ENCODE measurements at regions not wholly inside any gene's neighbourhood (a gene's known extent, or its start where the extent isn't known, plus 50 kb on each side); places are given as distances from the start of the nearest gene placed in this dataset.

DNA sequence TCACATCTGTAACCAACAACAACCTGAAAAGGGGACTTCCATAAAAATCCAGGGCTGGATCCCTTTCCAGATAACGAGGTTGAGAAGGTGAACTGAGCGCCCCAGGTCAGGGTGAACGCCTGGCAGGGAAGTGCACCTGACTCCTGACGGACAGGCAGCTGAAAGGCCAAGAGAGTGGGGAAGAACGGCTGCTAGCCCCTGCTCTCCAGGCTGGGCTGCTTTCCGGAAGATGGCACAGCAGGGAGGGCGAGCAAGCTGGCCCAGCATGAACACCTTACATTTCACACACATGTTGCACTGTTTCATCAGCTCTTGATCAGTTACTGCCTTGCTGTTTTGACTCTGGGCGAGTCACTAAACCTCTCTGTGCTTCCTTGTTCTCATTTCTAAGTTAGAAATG, 127.2 kb upstream of the IQSEC1 start:
- no peak overlapping the region for H3K9ac ChIP-seq (ENCODE audit: low read length)
- H3F3A ChIP-seq (ENCODE audit: insufficient read depth, low read length) = no peaks in the 10 kb centered on the region
- H3K4me3 ChIP-seq (ENCODE audit: low read length) = no peak overlapping the region
- H3K79me2 ChIP-seq (ENCODE audit: low read length) = no peaks in the 10 kb centered on the region
- no peaks in the 10 kb centered on the region for H3K36me3 ChIP-seq (replicated peaks; ENCODE audit: insufficient read depth, low read length)
- no peaks in the 10 kb centered on the region for H3K27me3 ChIP-seq (replicated peaks; ENCODE audit: insufficient read depth, low read length)
- no peak overlapping the region for H3K27ac ChIP-seq (ENCODE audit: low read length)
- TF ChIP-seq EZH2 (optimal IDR thresholded peaks at IDR 0.05; ENCODE audit: low read depth, low read length) (no peak), EZH2phosphoT487 (IDR thresholded peaks at IDR 0.05; ENCODE audit: low read length) (no peak)
- TF ChIP-seq, protein P1, sequence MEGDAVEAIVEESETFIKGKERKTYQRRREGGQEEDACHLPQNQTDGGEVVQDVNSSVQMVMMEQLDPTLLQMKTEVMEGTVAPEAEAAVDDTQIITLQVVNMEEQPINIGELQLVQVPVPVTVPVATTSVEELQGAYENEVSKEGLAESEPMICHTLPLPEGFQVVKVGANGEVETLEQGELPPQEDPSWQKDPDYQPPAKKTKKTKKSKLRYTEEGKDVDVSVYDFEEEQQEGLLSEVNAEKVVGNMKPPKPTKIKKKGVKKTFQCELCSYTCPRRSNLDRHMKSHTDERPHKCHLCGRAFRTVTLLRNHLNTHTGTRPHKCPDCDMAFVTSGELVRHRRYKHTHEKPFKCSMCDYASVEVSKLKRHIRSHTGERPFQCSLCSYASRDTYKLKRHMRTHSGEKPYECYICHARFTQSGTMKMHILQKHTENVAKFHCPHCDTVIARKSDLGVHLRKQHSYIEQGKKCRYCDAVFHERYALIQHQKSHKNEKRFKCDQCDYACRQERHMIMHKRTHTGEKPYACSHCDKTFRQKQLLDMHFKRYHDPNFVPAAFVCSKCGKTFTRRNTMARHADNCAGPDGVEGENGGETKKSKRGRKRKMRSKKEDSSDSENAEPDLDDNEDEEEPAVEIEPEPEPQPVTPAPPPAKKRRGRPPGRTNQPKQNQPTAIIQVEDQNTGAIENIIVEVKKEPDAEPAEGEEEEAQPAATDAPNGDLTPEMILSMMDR (IDR thresholded peaks at IDR 0.05; ENCODE audit: low read length) = no peak
- no peaks in the 10 kb centered on the region for H3K9me2 ChIP-seq (replicated peaks; ENCODE audit: insufficient read depth, low read length)
- H3K4me1 ChIP-seq (ENCODE audit: low read length) = no peaks in the 10 kb centered on the region
- DNase-seq = no peak
- H3K9me3 ChIP-seq (replicated peaks; ENCODE audit: insufficient read depth, low read length) = no peaks in the 10 kb centered on the region
- H3K4me2 ChIP-seq (ENCODE audit: low read depth, low read length) = no peak overlapping the region
- no peaks in the 10 kb centered on the region for H4K20me1 ChIP-seq (ENCODE audit: insufficient read depth, low read length)
- H2AFZ ChIP-seq (ENCODE audit: low read length) = no peak overlapping the region

DNA sequence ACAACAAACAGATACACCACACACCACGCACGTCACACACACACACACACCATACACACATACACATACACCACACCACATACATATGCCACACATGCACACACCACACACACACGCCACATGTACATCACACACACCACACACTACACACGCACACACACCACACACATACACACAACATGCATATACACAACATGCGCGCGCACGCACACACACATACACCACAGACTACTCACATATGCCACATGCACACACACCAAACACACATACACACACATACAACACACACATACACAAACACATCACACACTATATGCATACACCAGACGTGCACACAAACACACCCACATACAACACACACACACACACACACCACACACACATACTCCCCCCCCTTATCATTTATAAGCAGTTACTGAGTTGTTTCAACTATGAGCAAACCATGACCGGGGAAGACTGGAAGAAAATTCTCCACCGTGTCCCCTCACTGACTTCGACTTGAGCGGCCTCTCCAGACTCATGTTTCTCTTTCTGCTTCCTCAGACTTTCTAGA, 126.7 kb upstream of the IQSEC1 start:
- no peak overlapping the region for H3K4me3 ChIP-seq (ENCODE audit: low read length)
- H3K27ac ChIP-seq (ENCODE audit: low read length) = no peak overlapping the region
- H3K4me2 ChIP-seq (ENCODE audit: low read depth, low read length) = no peak overlapping the region
- no peaks in the 10 kb centered on the region for H3K9me2 ChIP-seq (replicated peaks; ENCODE audit: insufficient read depth, low read length)
- H3F3A ChIP-seq (ENCODE audit: insufficient read depth, low read length) = no peaks in the 10 kb centered on the region
- H4K20me1 ChIP-seq (ENCODE audit: insufficient read depth, low read length) = no peaks in the 10 kb centered on the region
- TF ChIP-seq EZH2 (optimal IDR thresholded peaks at IDR 0.05; ENCODE audit: low read depth, low read length) (no peak), EZH2phosphoT487 (IDR thresholded peaks at IDR 0.05; ENCODE audit: low read length) (no peak)
- TF ChIP-seq, protein P1 (IDR thresholded peaks at IDR 0.05; ENCODE audit: low read length) = no peak
- no peaks in the 10 kb centered on the region for H3K79me2 ChIP-seq (ENCODE audit: low read length)
- no peaks in the 10 kb centered on the region for H3K9me3 ChIP-seq (replicated peaks; ENCODE audit: insufficient read depth, low read length)
- no peaks in the 10 kb centered on the region for H3K27me3 ChIP-seq (replicated peaks; ENCODE audit: insufficient read depth, low read length)
- H3K9ac ChIP-seq (ENCODE audit: low read length) = no peak overlapping the region
- H2AFZ ChIP-seq (ENCODE audit: low read length) = no peak overlapping the region
- H3K36me3 ChIP-seq (replicated peaks; ENCODE audit: insufficient read depth, low read length) = no peaks in the 10 kb centered on the region
- DNase-seq = no peak
- H3K4me1 ChIP-seq (ENCODE audit: low read length) = no peaks in the 10 kb centered on the region

DNA sequence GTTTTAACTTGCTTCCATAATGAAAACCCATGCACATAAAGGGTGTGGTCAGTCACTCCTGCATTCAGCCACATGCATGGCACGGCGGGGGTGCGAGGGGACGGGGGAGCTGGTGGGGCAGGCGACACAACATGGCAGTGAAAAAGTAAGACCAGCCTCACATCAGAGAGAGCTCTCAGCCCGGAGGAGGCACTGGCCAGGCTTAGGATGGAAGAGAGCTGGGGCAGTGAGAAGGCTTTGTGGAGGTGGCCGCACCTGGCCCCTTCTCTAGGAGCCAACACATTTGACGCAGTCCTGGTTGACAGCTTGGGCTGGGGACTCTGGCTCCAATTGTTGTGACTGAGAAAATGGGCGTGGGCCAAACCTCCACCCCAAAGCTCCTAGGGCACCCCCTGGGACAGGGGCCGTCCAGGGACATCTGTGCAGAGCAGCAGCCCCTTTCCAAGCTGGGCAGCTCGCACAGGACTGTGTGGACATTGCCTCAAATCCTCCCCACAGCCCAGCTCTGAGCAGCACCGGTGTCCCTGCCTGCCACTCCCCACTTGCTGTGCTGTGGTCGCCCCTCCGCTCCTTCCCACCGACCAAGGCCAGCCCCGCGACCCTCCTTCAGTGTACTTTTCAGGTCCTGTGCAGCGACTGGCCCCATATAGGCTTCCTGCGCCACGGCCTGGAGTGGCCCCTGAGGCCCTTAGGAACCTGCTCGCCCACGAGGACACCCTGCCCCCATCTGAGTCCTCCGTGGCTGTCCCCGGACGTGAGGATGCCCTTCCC, 126.0 kb upstream of the IQSEC1 start:
- no peaks in the 10 kb centered on the region for H3K9me2 ChIP-seq (replicated peaks; ENCODE audit: insufficient read depth, low read length)
- no peak overlapping the region for H3K4me2 ChIP-seq (ENCODE audit: low read depth, low read length)
- no peak for DNase-seq
- no peaks in the 10 kb centered on the region for H3K79me2 ChIP-seq (ENCODE audit: low read length)
- H4K20me1 ChIP-seq (ENCODE audit: insufficient read depth, low read length) = no peaks in the 10 kb centered on the region
- no peak overlapping the region for H3K9ac ChIP-seq (ENCODE audit: low read length)
- TF ChIP-seq, protein P1 (IDR thresholded peaks at IDR 0.05; ENCODE audit: low read length) = no peak
- no peak for TF ChIP-seq EZH2phosphoT487 (IDR thresholded peaks at IDR 0.05; ENCODE audit: low read length)
- TF ChIP-seq EZH2 (optimal IDR thresholded peaks at IDR 0.05; ENCODE audit: low read depth, low read length) = no peak
- H3K4me1 ChIP-seq (ENCODE audit: low read length) = no peaks in the 10 kb centered on the region
- no peaks in the 10 kb centered on the region for H3K36me3 ChIP-seq (replicated peaks; ENCODE audit: insufficient read depth, low read length)
- no peak overlapping the region for H3K27ac ChIP-seq (ENCODE audit: low read length)
- no peak overlapping the region for H3K4me3 ChIP-seq (ENCODE audit: low read length)
- no peaks in the 10 kb centered on the region for H3K9me3 ChIP-seq (replicated peaks; ENCODE audit: insufficient read depth, low read length)
- H3F3A ChIP-seq (ENCODE audit: insufficient read depth, low read length) = no peaks in the 10 kb centered on the region
- no peak overlapping the region for H2AFZ ChIP-seq (ENCODE audit: low read length)
- H3K27me3 ChIP-seq (replicated peaks; ENCODE audit: insufficient read depth, low read length) = no peaks in the 10 kb centered on the region
